HG03432 (cell line): ENCODE measurements at regions not wholly inside any gene's neighbourhood (a gene's known extent, or its start where the extent isn't known, plus 50 kb on each side); places are given as distances from the start of the nearest gene placed in this dataset.

ENCODE experiments used
- ATAC-seq: cut with Tn5 transposase; IDR thresholded peaks from one replicate; pipeline ENCODE4 v1.9.1; 2021; ENCODE audit warnings: mild to moderate bottlenecking, moderate library complexity; ENCODE audit not compliant: unreplicated experiment

DNA sequence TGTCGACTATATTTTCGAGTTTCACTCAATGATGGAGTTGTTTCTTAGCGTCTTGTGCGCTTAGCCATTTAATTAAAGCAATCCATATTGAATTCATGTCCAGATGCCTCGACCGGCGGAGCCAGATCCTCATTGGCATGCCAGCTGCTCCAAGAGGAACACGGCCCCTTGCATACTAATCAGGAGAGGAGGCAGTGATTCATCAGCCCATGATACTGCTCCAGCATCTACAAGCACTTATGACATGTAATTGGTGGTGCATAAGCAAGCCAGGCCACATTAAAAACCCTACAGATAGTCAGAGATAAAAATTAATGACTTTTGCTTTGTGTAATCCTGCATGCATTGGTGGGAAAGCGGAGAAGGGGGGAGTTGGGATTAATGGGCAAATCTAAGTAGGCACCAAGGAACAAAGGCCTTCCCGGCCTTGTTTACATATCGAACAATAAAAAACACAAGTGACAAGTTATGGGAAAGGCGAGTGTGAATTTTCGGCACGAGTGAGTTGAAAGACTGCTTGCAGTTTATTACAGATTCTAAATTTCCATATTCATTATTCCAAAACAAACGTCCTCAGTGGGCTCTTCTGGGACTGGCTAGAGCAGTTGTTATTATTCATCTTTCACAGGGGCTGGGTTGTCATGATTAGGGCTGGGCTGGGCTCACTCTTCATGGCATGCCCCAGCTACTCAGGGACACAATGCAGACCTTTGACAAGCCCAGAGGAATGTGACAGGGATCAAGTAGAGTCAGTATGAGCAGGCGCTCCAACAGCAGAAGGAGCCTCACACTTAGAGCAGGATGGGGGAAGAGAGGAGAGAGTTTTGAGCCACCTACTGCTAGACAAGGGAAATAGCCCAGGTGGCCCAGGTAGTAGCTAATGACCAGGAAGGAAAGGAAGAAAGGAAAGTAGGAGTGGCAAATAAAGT lies 281.7 kb upstream of the ZFHX3 start:
- no peak for ATAC-seq

DNA sequence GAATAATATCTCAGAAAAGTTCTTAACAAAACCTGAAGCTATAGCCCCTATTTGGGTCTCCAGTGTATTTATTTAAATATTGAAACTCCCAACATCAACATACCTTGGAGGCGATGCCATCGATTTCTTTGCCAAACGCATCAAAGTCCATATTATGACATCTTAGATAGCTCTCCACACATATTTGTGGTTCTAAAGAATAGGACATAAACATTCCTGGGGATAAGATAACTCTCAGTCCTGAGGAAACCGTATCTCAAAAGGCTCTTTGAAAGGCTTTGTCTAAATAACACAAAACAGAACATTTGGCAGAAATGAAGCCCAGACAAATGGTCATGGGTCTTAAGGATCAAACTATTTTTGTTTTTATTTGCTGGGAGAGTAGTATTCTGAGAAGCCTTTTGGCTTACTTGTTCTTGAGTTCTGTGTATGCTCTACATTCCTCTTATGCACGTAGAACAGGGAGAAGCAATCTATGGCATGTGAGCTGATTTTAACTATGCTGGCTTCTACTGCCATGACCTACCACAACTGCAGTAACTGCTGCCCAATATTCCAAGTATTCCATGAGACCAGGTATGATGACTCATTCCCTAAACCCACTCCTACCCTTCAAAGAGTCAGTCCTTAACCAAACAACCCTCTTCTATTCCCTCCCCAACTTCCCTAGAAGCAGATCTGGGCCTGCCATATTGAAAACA lies 279.0 kb upstream of the ZFHX3 start:
- no peak for ATAC-seq

DNA sequence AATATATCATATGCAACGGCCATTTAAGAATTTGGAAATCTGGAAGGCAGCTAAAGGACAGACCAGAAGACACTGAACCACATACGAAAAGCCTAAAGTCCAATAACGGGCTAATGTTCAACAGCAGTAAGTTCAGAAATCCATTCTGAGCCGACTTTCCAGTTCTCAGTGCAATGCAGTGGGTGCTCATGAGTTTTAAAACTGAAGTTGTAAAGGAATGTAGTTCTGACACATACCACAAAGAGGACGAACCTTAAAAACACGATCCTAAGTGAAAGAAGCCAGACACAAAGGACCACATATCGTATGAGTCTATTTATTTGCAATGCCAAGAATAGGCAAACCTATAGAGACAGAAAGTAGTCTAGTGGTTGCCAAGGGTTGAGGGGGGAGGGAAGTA lies 278.3 kb upstream of the ZFHX3 start:
- ATAC-seq: no peak

DNA sequence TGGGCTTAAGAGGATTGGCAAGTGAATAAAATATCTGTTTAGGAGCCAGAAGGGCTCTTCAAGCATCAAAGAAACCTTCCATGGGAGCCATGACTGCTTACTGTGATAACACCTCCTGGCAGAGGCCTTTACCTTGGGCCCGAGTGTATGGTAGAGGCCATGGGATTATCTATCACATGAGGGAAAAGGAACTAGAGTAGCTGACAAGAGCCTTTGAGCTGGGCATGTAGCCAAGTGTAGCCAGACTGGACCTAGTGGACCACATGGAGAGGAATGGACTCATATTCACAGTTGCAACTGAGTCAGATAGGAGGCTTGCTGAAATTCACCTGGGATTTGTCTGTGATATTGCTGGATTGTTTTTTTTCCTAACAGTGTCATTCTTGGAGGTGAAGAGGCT lies 276.0 kb upstream of the ZFHX3 start:
- no peak for ATAC-seq

DNA sequence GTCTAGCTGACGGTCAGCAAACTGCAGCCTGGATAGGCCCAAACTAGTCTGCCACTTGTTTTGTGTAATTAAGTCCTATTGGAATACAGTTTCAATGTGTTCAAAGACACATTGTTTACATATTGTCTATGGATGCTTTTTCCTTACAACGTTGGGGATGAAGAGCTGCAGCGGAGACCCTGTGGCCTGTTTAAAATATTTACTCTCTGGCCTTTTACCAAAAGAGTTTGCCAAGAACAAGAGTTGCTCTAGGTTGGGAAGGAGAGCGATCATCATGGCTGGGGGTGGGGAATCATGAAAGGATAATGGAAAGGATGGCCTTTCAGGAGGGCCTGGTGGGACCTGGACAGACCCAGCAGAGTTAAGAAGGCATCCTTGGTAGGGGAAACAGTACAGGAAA lies 274.9 kb upstream of the ZFHX3 start:
- no peak for ATAC-seq

DNA sequence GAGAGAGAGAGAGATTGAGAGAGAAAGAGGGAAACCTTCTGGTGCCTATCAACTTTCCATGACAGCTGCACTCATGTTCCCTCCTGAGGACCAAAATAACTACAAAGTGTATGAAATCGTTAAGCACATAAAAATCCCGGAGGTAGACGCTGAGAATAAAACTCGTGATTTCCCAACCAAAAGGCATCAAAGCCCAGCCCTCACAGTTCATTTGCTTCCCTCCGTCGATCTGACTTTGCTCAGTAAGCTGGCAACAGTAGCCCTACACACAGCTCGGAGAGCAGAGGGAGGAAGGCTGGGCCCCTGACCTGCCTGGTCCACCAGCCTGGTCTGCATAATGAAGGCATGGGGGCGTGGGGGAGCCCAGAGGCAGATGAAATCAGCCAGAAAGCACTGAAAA lies 273.9 kb upstream of the ZFHX3 start:
- no peak for ATAC-seq

DNA sequence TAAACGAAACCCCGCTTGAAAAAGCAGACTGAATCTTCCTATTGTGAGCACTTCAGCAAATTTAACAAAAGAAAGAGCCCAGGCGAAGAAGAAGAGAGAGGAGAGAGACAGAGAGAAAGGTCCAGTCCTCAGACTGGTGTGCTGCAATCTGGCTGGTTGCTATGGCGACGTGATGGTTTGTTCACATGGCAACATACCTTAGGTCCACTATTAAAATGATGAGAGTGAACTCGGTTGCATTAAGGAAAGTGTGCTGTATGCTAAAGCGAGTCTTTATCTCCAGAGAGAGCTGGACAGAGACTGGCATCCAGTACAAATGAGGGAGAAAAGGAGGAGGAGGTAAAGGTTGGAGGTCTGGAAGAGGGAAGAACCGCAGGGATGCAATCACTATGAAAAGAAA lies 271.8 kb upstream of the ZFHX3 start:
- ATAC-seq: no peak

DNA sequence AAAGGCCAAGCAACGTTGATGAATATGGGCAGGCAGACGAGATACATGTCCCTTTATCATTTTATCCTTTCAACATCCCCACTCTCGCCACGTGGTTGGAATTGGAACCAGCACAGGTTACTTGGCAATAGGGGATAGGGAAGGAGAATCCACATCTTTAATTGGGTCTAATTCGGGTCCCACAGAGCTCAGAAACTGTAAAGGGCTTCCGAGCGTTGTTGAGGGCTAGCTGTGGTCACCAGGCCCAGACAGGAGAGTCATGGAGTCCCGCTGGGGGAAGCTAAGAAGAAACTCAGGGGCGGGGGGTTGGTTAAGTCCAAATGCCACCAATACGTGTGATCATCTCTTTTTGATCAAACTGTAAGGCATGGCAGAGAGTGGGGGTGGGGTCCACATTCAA lies 271.3 kb upstream of the ZFHX3 start:
- no peak for ATAC-seq

DNA sequence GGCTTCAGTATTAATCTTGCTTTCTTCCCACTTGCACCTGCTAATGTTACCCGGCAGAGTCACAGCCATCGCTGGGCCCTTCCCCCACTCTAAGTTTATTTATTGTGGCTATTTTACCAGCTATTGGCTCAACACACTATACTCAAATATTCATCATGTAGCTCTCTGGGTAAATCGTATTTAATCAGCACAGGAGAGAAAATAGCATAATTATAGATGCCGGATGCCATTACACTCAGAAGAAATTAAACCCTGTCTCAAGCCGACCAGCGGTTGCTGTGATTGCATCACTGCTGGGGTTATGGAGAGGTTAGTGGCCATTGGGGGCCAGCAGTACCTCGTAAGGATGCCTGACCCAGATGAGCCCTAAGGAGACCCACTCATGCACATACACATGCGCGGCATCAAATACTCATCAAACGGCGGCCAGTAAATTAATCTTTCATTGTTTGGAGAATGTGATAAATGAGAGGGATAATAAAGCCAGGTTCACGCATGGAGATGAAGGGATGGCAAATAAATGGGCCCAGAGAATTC lies 269.5 kb upstream of the ZFHX3 start:
- no peak for ATAC-seq

DNA sequence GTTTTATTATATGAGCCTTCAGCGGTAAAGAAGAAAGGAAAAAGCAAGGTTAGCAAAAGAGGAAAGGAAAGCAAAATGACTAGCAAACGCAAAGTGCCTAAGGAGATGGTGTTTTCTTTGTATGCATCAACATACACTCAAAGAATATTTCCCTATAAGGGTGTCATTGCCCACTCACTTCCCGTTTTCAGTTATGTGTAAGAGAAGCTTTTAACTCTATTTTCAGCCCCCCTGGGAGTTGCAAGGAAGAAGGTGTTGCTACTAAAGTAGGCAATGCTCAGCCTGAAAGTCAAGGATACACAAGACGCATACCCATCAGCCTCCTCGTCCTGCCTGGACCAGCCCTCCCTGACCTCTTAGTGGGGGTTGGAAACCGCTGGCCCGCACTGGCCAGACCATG lies 267.7 kb upstream of the ZFHX3 start:
- ATAC-seq: peak; percentile 90

DNA sequence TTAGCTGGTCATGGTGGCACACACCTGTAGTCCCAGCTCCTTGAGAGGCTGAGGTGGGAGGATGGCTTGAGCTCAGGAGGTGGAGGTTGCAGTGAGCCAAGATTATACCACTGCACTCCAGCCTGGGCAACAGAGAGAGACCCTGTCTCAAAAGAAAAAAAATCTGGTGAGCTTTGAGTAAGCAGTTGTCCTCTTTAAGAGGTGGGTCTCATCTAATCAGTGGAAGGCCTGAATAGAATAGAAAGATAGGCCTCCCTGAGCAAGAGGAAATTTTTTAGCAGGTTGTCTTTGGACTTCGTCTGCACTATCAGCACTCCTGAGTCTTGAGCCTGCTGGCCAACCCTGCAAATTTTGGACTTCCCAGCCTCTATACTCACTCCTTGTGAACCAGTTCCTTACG lies 266.0 kb upstream of the ZFHX3 start:
- ATAC-seq: no peak

DNA sequence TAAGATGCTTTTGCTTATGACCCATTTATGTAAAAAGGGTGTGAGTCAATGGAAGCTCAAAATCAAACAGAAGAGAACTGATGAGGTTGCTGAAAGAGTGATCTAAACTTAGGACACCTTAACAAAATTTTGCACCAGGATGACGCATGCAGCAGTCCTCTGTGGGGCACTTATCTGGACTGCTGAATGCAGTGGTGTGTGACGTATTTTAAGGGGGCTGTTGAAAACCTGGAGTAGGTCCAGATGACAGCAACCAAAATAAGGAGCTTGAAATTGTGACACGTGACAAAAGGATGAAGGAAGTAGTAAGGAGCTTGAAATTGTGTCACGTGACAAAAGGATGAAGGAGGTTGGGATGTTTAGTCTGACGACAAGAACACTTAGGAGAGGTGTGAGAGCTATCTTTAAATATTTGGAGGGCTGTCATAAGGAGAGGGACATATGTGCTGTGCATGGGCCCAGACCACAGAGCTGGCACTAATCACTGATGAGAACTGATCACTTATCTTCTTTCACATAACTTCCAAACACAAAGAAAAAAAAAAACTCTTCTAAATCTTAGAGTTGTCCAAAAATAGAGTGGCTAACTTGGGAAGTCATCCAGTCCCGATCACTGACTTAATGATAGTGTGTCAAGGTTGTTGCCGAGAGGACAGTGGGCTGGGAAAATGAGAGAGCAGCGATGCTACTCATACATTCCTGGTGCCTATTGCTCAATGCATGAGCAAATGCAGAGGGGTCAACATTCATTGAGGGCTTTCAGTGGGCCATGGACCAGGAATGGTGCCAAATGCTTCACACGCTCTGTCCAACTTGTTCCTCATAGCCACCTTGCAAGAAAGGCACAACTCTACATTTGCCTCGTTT lies 264.2 kb upstream of the ZFHX3 start:
- no peak for ATAC-seq

DNA sequence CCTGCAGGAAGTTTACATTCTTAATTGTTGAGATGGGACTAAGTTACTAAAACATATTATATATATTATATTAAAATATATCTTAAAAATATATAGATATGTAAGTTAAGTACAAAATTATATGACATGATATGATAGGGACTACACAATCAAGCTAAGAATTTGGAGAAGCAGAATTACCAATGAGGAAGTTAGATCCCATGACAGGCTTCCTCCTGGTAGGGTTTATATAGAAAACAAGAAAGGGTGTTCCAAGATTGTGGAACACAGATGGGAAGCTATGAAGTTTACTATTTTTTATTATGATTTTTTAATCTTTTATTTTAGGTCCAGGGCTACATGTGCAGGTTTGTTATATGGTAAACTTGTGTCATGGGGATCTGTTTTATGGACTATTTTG lies 260.8 kb upstream of the ZFHX3 start:
- no peak for ATAC-seq

DNA sequence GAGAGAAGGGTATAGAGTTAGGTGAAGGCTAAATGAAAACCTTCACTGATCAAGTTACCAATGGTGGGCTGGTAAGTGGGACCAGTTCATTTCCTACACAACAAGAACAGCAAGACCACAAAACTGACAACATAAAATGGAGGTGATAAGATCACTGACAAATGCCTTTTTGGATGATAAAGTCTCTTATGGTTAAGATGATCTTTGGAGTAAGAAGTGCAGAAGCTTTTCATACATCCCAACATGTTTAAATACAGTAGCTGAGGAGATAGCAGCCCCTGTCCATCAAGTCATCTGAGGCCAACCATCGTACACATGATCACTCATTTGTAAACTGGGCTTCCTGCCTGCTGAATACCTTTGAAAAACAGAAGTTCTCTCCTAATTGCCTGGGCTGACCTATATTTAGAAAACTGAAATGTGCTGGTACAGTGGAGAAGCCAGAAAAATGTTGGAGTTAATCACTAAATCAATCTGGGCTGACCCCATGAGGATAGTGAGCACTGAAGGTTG lies 259.0 kb upstream of the ZFHX3 start:
- no peak for ATAC-seq

DNA sequence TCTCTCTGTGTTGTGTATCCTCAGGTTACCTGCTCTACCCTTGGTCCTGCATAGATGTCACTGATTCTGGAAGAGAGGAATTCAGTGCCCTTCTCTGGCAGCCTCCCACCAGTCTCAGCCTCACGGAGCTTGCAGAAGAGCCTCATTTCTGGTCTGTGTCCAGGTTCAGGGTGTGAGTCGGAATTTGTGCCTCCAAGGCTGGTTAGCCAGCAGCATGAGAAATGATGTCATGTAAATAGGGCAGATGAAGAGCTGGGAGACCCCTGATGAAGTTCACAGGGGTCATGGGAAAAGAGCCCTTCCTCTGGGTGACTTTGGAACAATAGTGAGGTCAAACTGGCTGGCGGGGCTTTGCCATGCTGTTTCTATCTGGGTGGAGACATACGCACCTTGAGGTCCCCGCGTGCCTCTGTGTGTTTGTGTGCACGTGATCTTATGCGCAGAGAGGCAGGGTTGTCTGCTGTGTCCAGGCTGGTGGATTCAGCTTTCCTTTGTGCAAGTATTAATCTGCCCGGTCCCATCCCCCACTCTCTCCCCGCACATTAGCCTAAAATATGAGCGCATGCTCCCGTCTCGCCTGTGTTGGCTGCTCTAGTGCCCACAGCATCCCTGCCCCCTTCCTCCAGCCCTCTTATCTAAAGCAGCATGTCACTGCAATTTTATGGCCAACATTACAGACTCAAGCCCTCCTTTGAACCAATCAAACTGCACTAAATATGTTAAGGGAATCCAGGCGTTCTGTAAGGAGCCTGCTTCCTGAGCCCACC lies 256.3 kb upstream of the ZFHX3 start:
- ATAC-seq: no peak

DNA sequence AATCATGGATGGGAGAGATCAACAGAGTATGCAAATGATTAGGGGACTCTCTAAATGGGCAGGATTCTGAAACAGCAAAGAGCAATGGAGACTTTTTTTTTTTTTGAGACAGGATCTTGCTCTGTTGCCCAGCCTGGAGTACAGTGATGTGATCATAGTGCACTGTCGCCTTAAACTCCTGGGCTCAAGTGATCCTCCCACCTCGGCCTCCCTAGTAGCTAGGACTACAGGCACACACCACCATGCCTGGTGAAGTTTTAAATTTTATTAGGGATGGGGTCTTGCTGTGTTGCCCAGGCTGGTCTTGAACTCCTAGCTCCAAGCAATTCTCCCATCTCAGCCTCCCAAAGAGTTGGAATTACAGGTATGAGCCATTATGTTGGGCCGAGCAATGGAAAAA lies 255.0 kb upstream of the ZFHX3 start:
- ATAC-seq: no peak

DNA sequence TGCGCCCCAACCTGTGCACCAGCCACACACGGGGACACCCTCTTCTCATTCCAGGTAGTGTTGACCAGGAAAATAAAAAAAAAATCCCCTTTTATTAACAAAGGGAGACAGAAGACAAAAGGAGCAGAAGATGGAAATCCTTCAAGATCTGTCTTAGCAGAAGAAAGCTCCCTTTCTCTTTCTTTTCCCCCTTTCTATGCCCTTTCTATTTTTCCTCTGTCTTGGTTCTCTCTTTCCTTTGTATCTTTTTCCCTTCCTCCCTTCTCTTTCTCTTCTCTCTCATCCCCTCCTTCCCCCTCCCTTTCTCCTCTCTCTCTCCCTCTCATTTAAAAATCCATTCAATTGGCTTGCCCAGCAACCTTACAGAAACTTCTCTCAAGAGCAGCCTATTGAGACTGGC lies 254.1 kb upstream of the ZFHX3 start:
- ATAC-seq: no peak

DNA sequence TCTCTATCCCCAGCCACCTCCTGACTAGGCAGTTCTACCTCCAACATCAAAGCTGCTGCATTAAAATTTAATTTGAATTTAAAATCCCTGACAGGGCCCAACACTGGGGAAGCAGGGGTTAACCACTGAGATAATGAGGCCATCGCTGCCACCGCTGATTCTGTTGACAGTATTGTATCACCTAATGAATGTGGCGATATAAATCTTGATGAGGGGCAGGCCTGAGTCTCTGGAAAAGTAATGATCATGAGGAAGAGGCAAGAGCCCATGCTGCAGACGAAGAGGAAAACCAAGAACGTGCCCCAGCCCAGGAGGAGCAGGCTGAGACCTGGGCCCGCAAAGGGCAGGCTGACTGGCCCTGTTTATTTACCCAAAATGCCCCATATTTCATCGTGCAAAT lies 251.4 kb upstream of the ZFHX3 start:
- no peak for ATAC-seq

DNA sequence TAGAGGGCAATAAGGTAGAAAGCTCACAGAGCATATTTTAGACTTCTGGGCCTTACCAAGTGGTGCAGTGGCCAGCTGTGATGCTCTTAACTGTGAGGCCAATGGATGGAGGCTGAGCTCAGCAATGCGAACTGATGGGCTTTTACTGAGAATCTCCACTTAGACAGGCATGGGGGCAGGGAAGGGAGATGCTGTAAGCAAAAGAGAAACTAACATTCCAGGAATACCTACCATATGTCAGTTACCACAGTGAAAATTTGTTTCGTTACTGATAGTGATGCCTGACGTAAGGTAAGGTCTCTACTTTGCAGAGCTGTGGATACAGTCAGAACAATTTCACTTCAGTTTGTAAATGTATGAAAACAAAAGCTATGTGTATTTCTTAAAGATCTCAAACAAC lies 250.6 kb upstream of the ZFHX3 start:
- ATAC-seq: no peak

DNA sequence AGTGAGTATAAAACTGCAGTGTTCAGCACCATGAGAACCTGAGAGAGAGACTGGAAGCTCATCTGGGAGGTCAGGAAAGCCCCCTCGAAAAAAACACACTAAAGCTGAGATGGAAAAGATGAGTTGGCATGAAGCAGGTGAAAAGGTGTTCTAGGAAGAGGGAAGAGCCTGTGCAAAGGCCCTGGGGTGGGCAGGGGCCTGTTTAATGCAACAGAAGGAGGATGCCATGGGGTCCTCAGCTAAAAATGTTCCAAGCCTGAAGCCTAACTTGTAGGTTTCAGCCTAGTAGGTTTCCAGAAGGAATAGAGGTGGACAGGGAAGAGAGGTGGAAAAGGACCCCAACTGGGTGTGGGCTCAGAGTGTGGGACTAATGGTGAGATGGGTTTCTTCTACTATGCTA lies 242.3 kb upstream of the ZFHX3 start:
- ATAC-seq: no peak
